HuH-7 (cell line): ENCODE measurements at regions not wholly inside any gene's neighbourhood (a gene's known extent, or its start where the extent isn't known, plus 50 kb on each side); places are given as distances from the start of the nearest gene placed in this dataset.
"Not testable (repeated sequence)": the region's sequence is repeated elsewhere in the genome, so short reads cannot be mapped to it uniquely, and the experiment has no call there.

ENCODE experiments used
- DNase-seq: peaks from one replicate; pipeline ENCODE4 v3.0.0; 2011; ENCODE audit warnings: low spot score

- DNase-seq, result not testable (repeated sequence)
Observed at GRCh38 chr16:46387720-46388119, 233.5 kb downstream of the SHCBP1 start.

GRCh38 chr16:46386805-46387620, 234.2 kb downstream of the SHCBP1 start:
- DNase-seq, result not testable (repeated sequence)

- DNase-seq, result not testable (repeated sequence)
Observed at GRCh38 chr16:46386110-46386771, 234.9 kb downstream of the SHCBP1 start.

- not testable (repeated sequence) for DNase-seq
Observed at GRCh38 chr16:46384285-46385061, 236.7 kb downstream of the SHCBP1 start.

GRCh38 chr16:46383581-46383980, 237.6 kb downstream of the SHCBP1 start:
- not testable (repeated sequence) for DNase-seq

GRCh38 chr16:46382791-46383541, 238.2 kb downstream of the SHCBP1 start:
- not testable (repeated sequence) for DNase-seq

- DNase-seq, result not testable (repeated sequence)
Observed at GRCh38 chr16:46382079-46382478, 239.1 kb downstream of the SHCBP1 start.

- not testable (repeated sequence) for DNase-seq
Observed at GRCh38 chr16:46381344-46381743, 239.8 kb downstream of the SHCBP1 start.
